WERI-Rb-1 (cell line): ENCODE measurements at regions not wholly inside any gene's neighbourhood (a gene's known extent, or its start where the extent isn't known, plus 50 kb on each side); places are given as distances from the start of the nearest gene placed in this dataset.
"Not testable (repeated sequence)": the region's sequence is repeated elsewhere in the genome, so short reads cannot be mapped to it uniquely, and the experiment has no call there.

Experiments
- DNase-seq: peaks from one replicate; pipeline ENCODE4 v3.0.0-alpha.2; 2020
- H3K27ac ChIP-seq: fragments of 250-450 bp; sonication (Bioruptor Pico); 2 replicates; pipeline ENCODE4 v1.5.1; 2020; ENCODE audit warnings: mild to moderate bottlenecking, moderate library complexity
- H3K27me3 ChIP-seq: fragments of 250-450 bp; sonication (Bioruptor Pico); 2 replicates; pipeline ENCODE4 v1.5.1; 2021; ENCODE audit warnings: mild to moderate bottlenecking, low read depth, moderate library complexity; ENCODE audit not compliant: insufficient read depth, severe bottlenecking
- H3K36me3 ChIP-seq: fragments of 250-450 bp; sonication (Bioruptor Pico); 2 replicates; pipeline ENCODE4 v1.5.1; 2020; ENCODE audit warnings: mild to moderate bottlenecking, moderate library complexity
- H3K4me3 ChIP-seq: 2 replicates; pipeline ENCODE4 v1.5.1; 2011; ENCODE audit warnings: low read depth, mild to moderate bottlenecking, control low read depth, low read length
- H3K9me3 ChIP-seq: fragments of 250-450 bp; sonication (Bioruptor Pico); 2 replicates; pipeline ENCODE4 v1.5.1; 2021; ENCODE audit warnings: mild to moderate bottlenecking, moderate library complexity; ENCODE audit not compliant: severe bottlenecking
- TF ChIP-seq, protein P1 (sequence below): IDR thresholded peaks from 2 replicates; pipeline ENCODE4 v1.5.1; 2011; ENCODE audit warnings: low read depth, mild to moderate bottlenecking, control low read depth, inconsistent platforms, low read length

- DNase-seq: no peak
- TF ChIP-seq, protein P1, sequence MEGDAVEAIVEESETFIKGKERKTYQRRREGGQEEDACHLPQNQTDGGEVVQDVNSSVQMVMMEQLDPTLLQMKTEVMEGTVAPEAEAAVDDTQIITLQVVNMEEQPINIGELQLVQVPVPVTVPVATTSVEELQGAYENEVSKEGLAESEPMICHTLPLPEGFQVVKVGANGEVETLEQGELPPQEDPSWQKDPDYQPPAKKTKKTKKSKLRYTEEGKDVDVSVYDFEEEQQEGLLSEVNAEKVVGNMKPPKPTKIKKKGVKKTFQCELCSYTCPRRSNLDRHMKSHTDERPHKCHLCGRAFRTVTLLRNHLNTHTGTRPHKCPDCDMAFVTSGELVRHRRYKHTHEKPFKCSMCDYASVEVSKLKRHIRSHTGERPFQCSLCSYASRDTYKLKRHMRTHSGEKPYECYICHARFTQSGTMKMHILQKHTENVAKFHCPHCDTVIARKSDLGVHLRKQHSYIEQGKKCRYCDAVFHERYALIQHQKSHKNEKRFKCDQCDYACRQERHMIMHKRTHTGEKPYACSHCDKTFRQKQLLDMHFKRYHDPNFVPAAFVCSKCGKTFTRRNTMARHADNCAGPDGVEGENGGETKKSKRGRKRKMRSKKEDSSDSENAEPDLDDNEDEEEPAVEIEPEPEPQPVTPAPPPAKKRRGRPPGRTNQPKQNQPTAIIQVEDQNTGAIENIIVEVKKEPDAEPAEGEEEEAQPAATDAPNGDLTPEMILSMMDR: no peak
- no peak overlapping the region for H3K4me3 ChIP-seq
- no peaks in the 10 kb centered on the region for H3K36me3 ChIP-seq
- no peaks in the 10 kb centered on the region for H3K27me3 ChIP-seq
- H3K27ac ChIP-seq: no peak overlapping the region
- peaks cover 16% of the 10 kb centered on the region for H3K9me3 ChIP-seq
Measured at GRCh38 chr4:83964996-83965541, 429.2 kb downstream of the GPAT3 start.

DNA sequence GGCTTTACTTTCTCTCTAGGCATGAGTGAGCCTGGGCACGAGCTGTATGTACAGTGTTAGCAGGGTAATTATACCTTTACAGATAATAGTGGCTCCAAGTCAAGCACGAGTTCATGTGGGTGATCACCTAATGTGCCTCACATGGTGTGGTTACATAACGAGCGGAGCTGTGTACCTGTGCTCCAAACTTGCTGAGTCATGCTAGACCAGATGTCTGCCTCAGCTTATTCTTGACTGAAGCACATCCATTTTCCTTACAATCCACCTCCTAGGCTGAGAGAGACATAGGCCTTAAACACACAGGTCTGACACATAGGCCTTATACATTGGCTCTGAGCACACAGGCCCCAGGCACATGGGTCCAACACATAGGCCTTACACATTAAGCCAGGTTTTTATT is 426.6 kb downstream of the GPAT3 start:
- Histone ChIP-seq H3K4me3 (no peak overlapping the region), H3K36me3 (no peaks in the 10 kb centered on the region), H3K27ac (no peak overlapping the region), H3K27me3 (no peaks in the 10 kb centered on the region), H3K9me3 (peaks cover 20% of the 10 kb centered on the region)
- TF ChIP-seq, protein P1: no peak
- no peak for DNase-seq

GRCh38 chr4:83961575-83961974 is 425.7 kb downstream of the GPAT3 start:
- no peaks in the 10 kb centered on the region for H3K27me3 ChIP-seq
- H3K9me3 ChIP-seq: peaks cover 20% of the 10 kb centered on the region
- H3K36me3 ChIP-seq: no peaks in the 10 kb centered on the region
- DNase-seq: no peak
- TF ChIP-seq, protein P1: no peak
- no peak overlapping the region for H3K4me3 ChIP-seq
- H3K27ac ChIP-seq: no peak overlapping the region

- Histone ChIP-seq H3K27ac (no peak overlapping the region), H3K36me3 (no peaks in the 10 kb centered on the region), H3K27me3 (no peaks in the 10 kb centered on the region), H3K9me3 (peaks cover 11% of the 10 kb centered on the region), H3K4me3 (no peak overlapping the region)
- TF ChIP-seq, protein P1: no peak
- no peak for DNase-seq
Measured at GRCh38 chr4:83959160-83959559, 423.3 kb downstream of the GPAT3 start.

DNA sequence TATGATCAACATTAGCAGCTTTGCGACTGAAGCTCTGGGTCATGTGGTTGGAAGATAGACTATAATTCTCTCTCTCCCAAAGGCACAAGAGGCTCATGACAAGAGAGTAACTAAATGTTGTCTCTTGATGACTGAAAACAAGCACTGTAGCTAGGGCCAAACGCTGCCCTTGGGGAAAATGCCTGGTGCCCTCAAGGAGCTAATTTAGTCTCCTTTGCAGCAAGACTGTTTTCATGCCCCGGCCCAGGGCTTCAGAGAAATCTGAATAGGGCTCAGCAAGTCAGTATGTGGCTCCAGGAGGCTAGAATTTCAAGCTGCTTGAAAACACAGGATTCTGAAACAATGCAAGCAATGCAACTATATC is 411.9 kb downstream of the GPAT3 start:
- DNase-seq: no peak
- Histone ChIP-seq H3K4me3 (0 out of 2 replicates have a peak overlapping the region, but pooled peaks have one; percentile 1), H3K36me3 (no peaks in the 10 kb centered on the region), H3K9me3 (no peaks in the 10 kb centered on the region), H3K27ac (no peak overlapping the region), H3K27me3 (no peaks in the 10 kb centered on the region)
- TF ChIP-seq, protein P1: no peak

- Histone ChIP-seq H3K9me3 (no peaks in the 10 kb centered on the region), H3K36me3 (no peaks in the 10 kb centered on the region), H3K27me3 (no peaks in the 10 kb centered on the region), H3K27ac (no peak overlapping the region), H3K4me3 (peak overlapping the region; percentile 1; the same call in 1 of the 2 replicates)
- TF ChIP-seq, protein P1: no peak
- peak; percentile 80 for DNase-seq
Measured at GRCh38 chr4:83947125-83947829, 411.4 kb downstream of the GPAT3 start.

- not testable (repeated sequence) for H3K36me3 ChIP-seq, H3K27ac ChIP-seq, H3K27me3 ChIP-seq, H3K9me3 ChIP-seq, DNase-seq, H3K4me3 ChIP-seq
Measured at GRCh38 chr4:83943691-83944090, 407.8 kb downstream of the GPAT3 start.
